Natural killer cell (primary cell): ENCODE measurements at regions not wholly inside any gene's neighbourhood (a gene's known extent, or its start where the extent isn't known, plus 50 kb on each side); places are given as distances from the start of the nearest gene placed in this dataset.

Experiments used
- ATAC-seq, 3 donors: fragments of 150-1000 bp in 2 of 3; fragments of 200-7000 bp in 1 of 3; cut with Tn5 transposase; 1 replicate in 1 of 3; 2 replicates in 2 of 3; pipeline ENCODE4 v1.10.0; 2021; ENCODE audit warnings: mild to moderate bottlenecking in 2 of 3, moderate library complexity in 2 of 3
- DNase-seq, 2 donors: peaks; one replicate each; pipeline versions ENCODE4 v3.0.0 to v3.0.0-alpha.2; 2013 to 2021; ENCODE audit warnings: mixed read lengths in 1 of 2
- H3K27ac ChIP-seq: one replicate; pipeline ENCODE4 v1.5.1; 2013; ENCODE audit warnings: mild to moderate bottlenecking, low read length
- H3K27me3 ChIP-seq: one replicate; pipeline ENCODE4 v1.6.1; 2013; ENCODE audit warnings: low read length; ENCODE audit not compliant: control insufficient read depth, insufficient read depth
- H3K36me3 ChIP-seq: one replicate; pipeline ENCODE4 v1.6.1; 2013; ENCODE audit warnings: low read length; ENCODE audit not compliant: control insufficient read depth, insufficient read depth
- H3K4me1 ChIP-seq: one replicate; pipeline ENCODE4 v1.6.1; 2013; ENCODE audit warnings: low read length; ENCODE audit not compliant: control insufficient read depth, insufficient read depth
- H3K4me3 ChIP-seq: one replicate; pipeline ENCODE4 v1.5.1; 2013; ENCODE audit warnings: low read length
- H3K9me3 ChIP-seq: one replicate; pipeline ENCODE4 v1.6.1; 2013; ENCODE audit warnings: low read length; ENCODE audit not compliant: control insufficient read depth, insufficient read depth
- H3K27ac Mint-ChIP-seq, 2 donors: one replicate each; pipeline ENCODE4 v1.8.0; 2022; ENCODE audit warnings: mild to moderate bottlenecking in 2 of 2, mixed read lengths in 2 of 2, moderate library complexity in 1 of 2
- H3K27me3 Mint-ChIP-seq, 2 donors: one replicate each; pipeline ENCODE4 v1.8.0; 2022; ENCODE audit warnings: low read depth in 2 of 2, mixed read lengths in 2 of 2
- H3K36me3 Mint-ChIP-seq: one replicate; pipeline ENCODE4 v1.8.0; 2022; ENCODE audit warnings: mixed read lengths
- H3K4me1 Mint-ChIP-seq, 2 donors: one replicate each; pipeline ENCODE4 v1.8.0; 2022; ENCODE audit warnings: mixed read lengths in 2 of 2
- H3K4me3 Mint-ChIP-seq: one replicate; pipeline ENCODE4 v1.8.0; 2022; ENCODE audit warnings: mild to moderate bottlenecking, moderate library complexity, mixed read lengths
- H3K9me3 Mint-ChIP-seq, 2 donors: one replicate each; pipeline ENCODE4 v1.8.0; 2022; ENCODE audit warnings: mixed read lengths in 2 of 2
- CTCF ChIP-seq: fragments of 200-600 bp; IDR thresholded peaks from one replicate; pipeline ENCODE4 v1.8.0; 2022; ENCODE audit warnings: antibody characterized with exemption
- WGBS: methylation state at CpG from one replicate; pipeline ENCODE4 v1.1.7; 2013; ENCODE audit warnings: missing lambda C conversion rate; ENCODE audit not compliant: insufficient coverage; 5-methylcytosine and 5-hydroxymethylcytosine counted together
- intact Hi-C: fragments of 100-400 bp; cut with micrococcal nuclease; formaldehyde crosslinking; loops from one replicate; pipeline ENCODE4 v1.14.2; 2022

DNA sequence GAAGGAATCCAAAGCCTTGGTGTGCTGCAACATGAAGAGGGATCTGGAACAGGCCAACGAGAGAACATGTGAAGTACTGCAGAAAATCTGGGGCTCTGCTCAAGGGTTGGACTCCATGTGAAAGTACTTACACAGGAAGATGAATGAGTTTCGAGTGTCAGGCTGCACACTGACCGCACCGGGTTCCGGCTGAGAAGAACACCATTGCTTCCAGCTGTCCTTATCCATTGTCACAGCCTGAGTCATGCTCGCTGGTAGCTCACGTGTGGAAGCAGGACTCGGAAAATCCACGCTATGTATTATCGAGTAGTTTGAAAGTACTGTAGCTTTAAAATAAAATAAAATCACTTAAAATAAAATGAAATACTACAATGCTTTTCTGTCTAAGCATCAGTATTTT lies 50.4 kb upstream of the TBL1X start:
- Mint-ChIP-seq H3K4me3 (no peak overlapping the region), H3K9me3 (no peaks in the 10 kb centered on the region), H3K27ac (no peak overlapping the region), H3K27me3 (no peaks in the 10 kb centered on the region), H3K36me3 (no peaks in the 10 kb centered on the region), H3K4me1 (no peaks in the 10 kb centered on the region)
- Histone ChIP-seq H3K9me3 (no peaks in the 10 kb centered on the region), H3K27ac (no peak overlapping the region), H3K4me3 (no peak overlapping the region), H3K36me3 (no peaks in the 10 kb centered on the region), H3K27me3 (no peaks in the 10 kb centered on the region), H3K4me1 (no peaks in the 10 kb centered on the region)
- intact Hi-C loops, result no loop called here
- DNase-seq, result no peak
- TF ChIP-seq CTCF, result no peak
- 93% methylated on average over 5 of the region's 10 CpGs for WGBS
- no peak for ATAC-seq
